ENCODE measurements at regions not wholly inside any gene's neighbourhood (a gene's known extent, or its start where the extent isn't known, plus 50 kb on each side); places are given as distances from the start of the nearest gene placed in this dataset.

- TF ChIP-seq CTCF (IDR thresholded peaks at IDR 0.05) (no peak), ZFX (IDR thresholded peaks at IDR 0.05; ENCODE audit: borderline replicate concordance) (no peak)
Observed at GRCh38 chr10:42988517-42989395, 88.1 kb upstream of the RET start.

GRCh38 chr10:42989481-42989921 is 87.4 kb upstream of the RET start:
- no peak for TF ChIP-seq CTCF (IDR thresholded peaks at IDR 0.05)
- no peak for TF ChIP-seq ZFX (IDR thresholded peaks at IDR 0.05; ENCODE audit: borderline replicate concordance)
- H3K27ac ChIP-seq, result no peak overlapping the region

More at GRCh38 chr10:42988517-42989395, 88.1 kb upstream of the RET start:
- no peak overlapping the region for H3K27ac ChIP-seq

- TF ChIP-seq CTCF (IDR thresholded peaks at IDR 0.05) (no peak), ZFX (IDR thresholded peaks at IDR 0.05; ENCODE audit: borderline replicate concordance) (no peak)
Observed at GRCh38 chr10:42990016-42990720, 86.7 kb upstream of the RET start.

GRCh38 chr10:42990721-42991441 is 86.0 kb upstream of the RET start:
- no peak for TF ChIP-seq CTCF (IDR thresholded peaks at IDR 0.05)
- TF ChIP-seq ZFX (IDR thresholded peaks at IDR 0.05; ENCODE audit: borderline replicate concordance), result no peak
- H3K27ac ChIP-seq, result no peak overlapping the region

More at GRCh38 chr10:42990016-42990720, 86.7 kb upstream of the RET start:
- H3K27ac ChIP-seq, result no peak overlapping the region

- H3K27ac ChIP-seq, result no peak overlapping the region
- TF ChIP-seq ZFX (IDR thresholded peaks at IDR 0.05; ENCODE audit: borderline replicate concordance) (no peak), CTCF (IDR thresholded peaks at IDR 0.05) (no peak)
Observed at GRCh38 chr10:42991442-42992098, 85.3 kb upstream of the RET start.

- no peak for TF ChIP-seq ZFX (IDR thresholded peaks at IDR 0.05; ENCODE audit: borderline replicate concordance)
- no peak for TF ChIP-seq CTCF (IDR thresholded peaks at IDR 0.05)
- no peak overlapping the region for H3K27ac ChIP-seq
Observed at GRCh38 chr10:42992156-42992956, 84.5 kb upstream of the RET start.
